ENCODE measurements at regions not wholly inside any gene's neighbourhood (a gene's known extent, or its start where the extent isn't known, plus 50 kb on each side); places are given as distances from the start of the nearest gene placed in this dataset.

GRCh38 chr20:58075586-58076345 is 152.7 kb downstream of the ANKRD60 start:
- Mint-ChIP-seq H3K9me3 (no peaks in the 10 kb centered on the region), H3K36me3 (no peaks in the 10 kb centered on the region), H3K4me3 (no peak overlapping the region), H3K27me3 (peaks cover 21% of the 10 kb centered on the region), H3K4me1 (peaks cover 2% of the 10 kb centered on the region), H3K27ac (no peak overlapping the region)
- DNase-seq, result no peak

- DNase-seq, result no peak
- Mint-ChIP-seq H3K4me3 (no peak overlapping the region), H3K27ac (no peak overlapping the region), H3K9me3 (no peaks in the 10 kb centered on the region), H3K27me3 (peaks cover 24% of the 10 kb centered on the region), H3K36me3 (no peaks in the 10 kb centered on the region), H3K4me1 (peaks cover 2% of the 10 kb centered on the region)
These were observed 154.3 kb downstream of the ANKRD60 start for GRCh38 chr20:58073945-58074856.

GRCh38 chr20:58072695-58073671 is 155.5 kb downstream of the ANKRD60 start:
- H3K27me3 Mint-ChIP-seq, result peaks cover 24% of the 10 kb centered on the region
- no peaks in the 10 kb centered on the region for H3K9me3 Mint-ChIP-seq
- peaks cover 2% of the 10 kb centered on the region for H3K4me1 Mint-ChIP-seq
- H3K27ac Mint-ChIP-seq, result no peak overlapping the region
- H3K4me3 Mint-ChIP-seq, result no peak overlapping the region
- H3K36me3 Mint-ChIP-seq, result no peaks in the 10 kb centered on the region
- no peak for DNase-seq

GRCh38 chr20:58071991-58072390 is 156.5 kb downstream of the ANKRD60 start:
- Mint-ChIP-seq H3K27me3 (peaks cover 24% of the 10 kb centered on the region), H3K4me3 (no peak overlapping the region), H3K4me1 (peaks cover 2% of the 10 kb centered on the region), H3K27ac (no peak overlapping the region), H3K36me3 (no peaks in the 10 kb centered on the region), H3K9me3 (no peaks in the 10 kb centered on the region)
- DNase-seq, result no peak

GRCh38 chr20:58071298-58071697 is 157.2 kb downstream of the ANKRD60 start:
- H3K4me3 Mint-ChIP-seq, result no peak overlapping the region
- H3K9me3 Mint-ChIP-seq, result no peaks in the 10 kb centered on the region
- peaks cover 24% of the 10 kb centered on the region for H3K27me3 Mint-ChIP-seq
- peaks cover 2% of the 10 kb centered on the region for H3K4me1 Mint-ChIP-seq
- no peak for DNase-seq
- no peak overlapping the region for H3K27ac Mint-ChIP-seq
- no peaks in the 10 kb centered on the region for H3K36me3 Mint-ChIP-seq

- Mint-ChIP-seq H3K4me1 (peaks cover 2% of the 10 kb centered on the region), H3K36me3 (no peaks in the 10 kb centered on the region), H3K9me3 (no peaks in the 10 kb centered on the region), H3K27ac (no peak overlapping the region), H3K27me3 (peaks cover 24% of the 10 kb centered on the region), H3K4me3 (no peak overlapping the region)
- no peak for DNase-seq
These were observed 157.7 kb downstream of the ANKRD60 start for GRCh38 chr20:58070664-58071196.

- no peak for DNase-seq
- Mint-ChIP-seq H3K27me3 (peaks cover 23% of the 10 kb centered on the region), H3K4me1 (peaks cover 2% of the 10 kb centered on the region), H3K9me3 (no peaks in the 10 kb centered on the region), H3K36me3 (no peaks in the 10 kb centered on the region), H3K4me3 (no peak overlapping the region), H3K27ac (no peak overlapping the region)
These were observed 158.4 kb downstream of the ANKRD60 start for GRCh38 chr20:58069796-58070663.

GRCh38 chr20:58069207-58069606 is 159.2 kb downstream of the ANKRD60 start:
- H3K4me3 Mint-ChIP-seq, result no peak overlapping the region
- peaks cover 20% of the 10 kb centered on the region for H3K27me3 Mint-ChIP-seq
- no peak for DNase-seq
- H3K36me3 Mint-ChIP-seq, result no peaks in the 10 kb centered on the region
- no peaks in the 10 kb centered on the region for H3K4me1 Mint-ChIP-seq
- no peak overlapping the region for H3K27ac Mint-ChIP-seq
- H3K9me3 Mint-ChIP-seq, result no peaks in the 10 kb centered on the region

- Mint-ChIP-seq H3K27me3 (peaks cover 3% of the 10 kb centered on the region), H3K27ac (no peak overlapping the region), H3K36me3 (no peaks in the 10 kb centered on the region), H3K4me1 (no peaks in the 10 kb centered on the region), H3K4me3 (no peak overlapping the region), H3K9me3 (peaks cover 13% of the 10 kb centered on the region)
- no peak for DNase-seq
These were observed 162.7 kb downstream of the ANKRD60 start for GRCh38 chr20:58065508-58066361.

- DNase-seq, result no peak
- no peak overlapping the region for H3K27ac Mint-ChIP-seq
These were observed 163.9 kb downstream of the ANKRD60 start for GRCh38 chr20:58064411-58065010.

GRCh38 chr20:58059260-58059544 is 169.3 kb downstream of the ANKRD60 start:
- Mint-ChIP-seq H3K4me3 (no peak overlapping the region), H3K4me1 (no peaks in the 10 kb centered on the region), H3K27ac (no peak overlapping the region), H3K9me3 (peaks cover 13% of the 10 kb centered on the region), H3K36me3 (no peaks in the 10 kb centered on the region), H3K27me3 (peaks cover 22% of the 10 kb centered on the region)
- no peak for DNase-seq

More at GRCh38 chr20:58064411-58065010, 163.9 kb downstream of the ANKRD60 start:
- Mint-ChIP-seq H3K27me3 (peaks cover 3% of the 10 kb centered on the region), H3K4me3 (no peak overlapping the region), H3K9me3 (peaks cover 13% of the 10 kb centered on the region), H3K4me1 (no peaks in the 10 kb centered on the region), H3K36me3 (no peaks in the 10 kb centered on the region)

- Mint-ChIP-seq H3K9me3 (peaks cover 13% of the 10 kb centered on the region), H3K27me3 (peaks cover 22% of the 10 kb centered on the region), H3K4me1 (no peaks in the 10 kb centered on the region), H3K27ac (no peak overlapping the region), H3K4me3 (no peak overlapping the region), H3K36me3 (no peaks in the 10 kb centered on the region)
- no peak for DNase-seq
These were observed 169.8 kb downstream of the ANKRD60 start for GRCh38 chr20:58058421-58059259.
